ENCODE measurements at regions not wholly inside any gene's neighbourhood (a gene's known extent, or its start where the extent isn't known, plus 50 kb on each side); places are given as distances from the start of the nearest gene placed in this dataset.
"Not testable (repeated sequence)": the region's sequence is repeated elsewhere in the genome, so short reads cannot be mapped to it uniquely, and the experiment has no call there.

DNA sequence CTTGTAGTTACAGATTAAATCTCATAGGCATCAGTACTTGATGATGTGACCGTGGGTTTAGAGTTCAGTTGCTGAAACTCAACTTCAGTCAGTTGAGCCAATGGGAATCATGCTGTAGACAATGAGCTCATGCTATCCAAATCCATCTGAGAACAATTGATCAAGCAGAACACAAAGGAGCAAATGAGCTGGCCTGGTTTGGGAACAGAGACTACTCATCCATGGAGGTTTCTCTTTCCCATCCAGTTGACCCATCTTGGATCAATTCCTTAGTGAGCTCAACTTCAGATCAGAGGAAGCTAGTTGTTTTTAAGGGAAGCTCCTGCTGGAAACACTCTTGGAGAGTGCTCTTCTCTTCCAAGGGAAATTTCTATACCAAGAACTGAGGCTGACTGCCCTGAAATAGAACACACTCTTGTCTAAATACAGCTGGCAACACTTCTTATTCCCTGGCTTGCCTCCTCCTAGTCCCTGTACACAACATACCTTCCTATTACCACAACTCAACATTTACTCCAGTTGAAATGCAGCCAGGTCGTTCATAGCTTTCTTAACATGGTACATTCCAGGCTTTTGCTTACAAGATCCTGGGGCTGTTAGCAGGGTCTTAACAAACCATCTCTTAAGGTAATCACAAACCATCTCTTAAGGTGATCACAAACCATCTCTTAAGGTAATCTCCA is 203.9 kb upstream of the PRDM1 start:
- no peak for DNase-seq (ENCODE audit: low read depth in 1 of 2, low spot score in 1 of 2)

DNA sequence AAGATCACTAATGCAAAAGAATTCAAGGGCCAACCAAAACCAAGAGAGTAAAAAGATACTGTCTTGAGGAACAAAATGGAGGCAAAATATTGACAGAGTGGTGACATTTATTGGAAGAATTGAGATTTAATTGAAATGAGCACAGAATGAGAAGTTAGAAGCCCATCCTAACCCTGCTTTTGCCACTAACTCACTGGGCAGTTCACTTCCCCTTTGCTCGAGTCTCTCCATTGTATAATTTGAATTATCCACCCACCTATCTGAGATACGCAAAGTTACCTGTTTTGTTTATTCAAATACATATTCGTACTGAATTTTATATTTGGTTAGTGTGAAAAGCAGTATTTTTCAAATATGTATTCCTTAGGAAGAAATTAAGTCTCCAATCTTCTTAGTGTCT is 204.5 kb upstream of the PRDM1 start:
- no peak for DNase-seq (ENCODE audit: low read depth in 1 of 2, low spot score in 1 of 2)

DNA sequence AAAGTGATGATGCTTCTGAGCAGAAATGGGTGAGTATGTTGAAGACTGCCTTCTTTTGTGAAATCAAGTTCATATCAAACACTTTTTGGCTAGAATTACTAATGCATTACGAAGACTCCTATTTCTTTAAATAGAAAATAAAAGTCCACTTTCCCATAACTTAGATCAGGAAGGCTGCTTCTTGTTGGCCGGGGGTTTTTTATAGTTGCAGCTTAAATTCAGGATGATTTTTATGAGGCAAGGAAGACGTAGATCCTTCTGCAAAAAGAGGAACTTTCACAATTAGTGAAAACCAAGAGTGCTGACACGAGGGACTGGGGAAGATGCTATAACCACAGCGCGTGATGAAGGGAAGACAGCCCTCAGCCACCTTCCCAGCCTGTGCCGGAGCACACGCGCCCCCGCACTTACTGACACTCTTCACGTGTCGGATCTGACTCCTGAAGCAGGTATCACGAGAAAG is 206.1 kb upstream of the PRDM1 start:
- peak in 1 of 2 donors; percentile 27 for DNase-seq (ENCODE audit: low read depth in 1 of 2, low spot score in 1 of 2)

DNA sequence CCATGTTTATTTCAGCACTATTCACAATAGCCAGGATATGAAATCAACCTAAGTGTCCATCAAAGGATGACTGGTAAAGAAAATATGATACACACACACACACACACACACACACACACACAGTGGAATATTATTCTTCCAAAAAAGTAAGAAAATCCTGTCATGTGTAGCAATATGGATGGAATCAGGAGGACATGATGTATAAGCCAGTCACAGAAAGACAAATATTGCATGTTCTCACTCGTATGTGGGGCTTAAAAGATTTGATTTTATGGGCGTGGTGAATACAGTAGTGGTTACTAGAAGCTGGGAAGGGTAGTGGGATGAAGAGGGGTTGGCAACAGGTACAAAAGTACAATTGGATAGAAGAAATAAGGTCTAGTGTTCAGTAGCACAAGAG is 207.0 kb upstream of the PRDM1 start:
- DNase-seq (ENCODE audit: low read depth in 1 of 2, low spot score in 1 of 2): no peak

DNA sequence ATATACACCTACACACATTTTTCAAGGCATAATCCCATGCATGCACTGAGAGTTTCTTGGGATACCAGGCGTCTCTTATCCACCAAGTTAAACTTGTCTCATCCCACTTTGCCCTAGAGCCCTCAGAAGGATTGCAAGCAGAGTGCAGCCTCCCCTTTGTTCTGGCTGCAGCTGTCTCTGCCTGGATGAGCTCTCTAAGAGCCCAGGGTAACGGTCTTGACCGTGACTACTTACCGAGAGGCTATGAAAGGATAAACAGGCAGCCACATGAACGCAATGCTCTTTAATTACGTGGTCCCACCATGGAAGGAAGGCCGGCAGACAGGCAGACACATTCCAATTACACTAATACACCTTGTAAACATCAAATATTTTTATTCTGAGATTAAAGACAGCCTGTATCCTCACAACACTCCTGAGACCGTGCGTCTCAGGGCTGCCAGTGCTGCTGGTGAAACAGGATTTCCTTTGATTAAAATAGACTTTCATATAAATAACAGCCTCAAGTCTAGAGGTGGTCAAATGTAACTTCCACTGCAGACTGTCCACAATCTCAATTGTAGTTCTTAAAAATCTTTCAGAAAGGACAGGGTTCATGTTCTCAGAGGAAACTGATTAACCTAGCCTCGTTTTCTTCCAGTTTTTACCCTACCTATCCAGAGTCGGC is 210.0 kb upstream of the PRDM1 start:
- DNase-seq (ENCODE audit: low read depth in 1 of 2, low spot score in 1 of 2): no peak

DNA sequence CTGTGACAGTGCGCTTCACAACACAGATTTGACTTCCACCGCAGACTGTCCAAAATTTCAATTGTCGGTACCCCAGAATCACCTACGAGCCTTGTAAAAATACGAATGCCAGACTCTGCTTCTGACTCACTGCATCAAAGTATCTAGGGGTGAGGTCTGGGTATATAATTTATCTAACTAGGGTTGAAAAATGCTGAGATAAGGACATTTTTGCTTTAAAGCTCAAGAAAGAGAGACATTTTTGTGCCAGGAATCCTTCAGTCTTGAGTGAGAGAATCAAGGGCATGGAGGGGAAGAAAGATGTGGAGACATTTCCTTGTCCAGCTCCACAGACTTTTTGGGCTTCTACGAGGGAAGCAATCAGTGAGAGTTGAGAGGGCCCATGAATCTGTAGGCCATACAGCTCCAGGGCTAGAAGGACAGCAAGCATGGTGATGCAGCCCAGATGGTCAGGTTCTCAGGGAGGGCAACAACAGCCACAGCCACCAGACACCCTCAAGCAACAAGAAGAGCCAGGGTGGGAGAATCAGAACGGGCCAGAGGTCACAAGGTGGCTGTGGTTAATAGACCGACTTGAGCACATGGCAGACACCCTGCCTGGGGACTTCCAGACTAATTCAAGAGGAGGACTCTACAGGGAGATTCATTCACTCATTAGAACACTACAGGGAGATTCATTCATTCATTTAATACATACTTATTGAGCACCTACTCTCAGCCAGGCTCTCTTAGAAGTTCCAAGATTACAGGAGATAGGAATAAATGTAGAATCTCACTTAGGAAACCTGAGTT is 211.1 kb upstream of the PRDM1 start:
- no peak for DNase-seq (ENCODE audit: low read depth in 1 of 2, low spot score in 1 of 2)

DNA sequence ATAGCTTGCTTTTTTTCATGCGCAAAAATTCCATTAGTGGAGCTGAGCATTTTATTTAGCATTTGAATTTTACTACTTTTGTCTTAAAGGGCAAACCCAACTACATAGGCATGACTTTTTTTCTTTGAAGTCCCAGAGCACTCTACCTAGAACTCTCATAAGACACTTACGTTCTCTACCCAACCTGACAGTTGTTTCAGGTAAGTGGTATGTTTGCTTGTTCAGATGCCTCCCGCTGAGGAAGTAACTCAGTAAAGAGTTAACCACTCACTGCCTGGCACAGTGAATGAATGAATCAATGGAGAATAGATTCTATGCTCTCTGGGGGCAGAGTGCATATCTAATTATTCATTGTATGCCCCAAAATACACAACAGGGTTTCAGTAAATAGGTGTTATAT is 212.3 kb upstream of the PRDM1 start:
- no peak for DNase-seq (ENCODE audit: low read depth in 1 of 2, low spot score in 1 of 2)

DNA sequence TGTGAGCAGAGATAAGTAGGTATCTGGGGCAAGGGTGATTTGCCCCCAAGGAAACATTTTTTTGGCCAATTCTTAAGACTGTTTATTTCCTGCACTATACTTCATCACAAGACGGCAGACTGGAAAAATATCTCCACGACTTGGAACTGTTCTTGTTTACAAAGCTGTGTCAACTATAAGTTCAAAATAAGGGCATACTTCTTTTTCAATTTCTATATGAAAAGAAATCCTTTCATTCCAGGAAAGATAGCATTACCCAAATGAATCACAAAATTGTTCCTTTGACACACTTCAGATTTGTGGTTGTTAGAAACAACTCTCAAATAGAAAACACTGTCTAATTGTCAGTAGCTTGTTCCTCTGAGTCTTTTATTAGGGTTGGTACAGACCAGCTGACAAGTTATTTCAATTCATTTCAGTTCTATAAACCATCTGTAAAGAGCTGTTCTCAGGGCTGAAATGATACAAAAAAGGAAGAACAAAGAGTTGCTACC is 212.9 kb upstream of the PRDM1 start:
- no peak for DNase-seq (ENCODE audit: low read depth in 1 of 2, low spot score in 1 of 2)

DNA sequence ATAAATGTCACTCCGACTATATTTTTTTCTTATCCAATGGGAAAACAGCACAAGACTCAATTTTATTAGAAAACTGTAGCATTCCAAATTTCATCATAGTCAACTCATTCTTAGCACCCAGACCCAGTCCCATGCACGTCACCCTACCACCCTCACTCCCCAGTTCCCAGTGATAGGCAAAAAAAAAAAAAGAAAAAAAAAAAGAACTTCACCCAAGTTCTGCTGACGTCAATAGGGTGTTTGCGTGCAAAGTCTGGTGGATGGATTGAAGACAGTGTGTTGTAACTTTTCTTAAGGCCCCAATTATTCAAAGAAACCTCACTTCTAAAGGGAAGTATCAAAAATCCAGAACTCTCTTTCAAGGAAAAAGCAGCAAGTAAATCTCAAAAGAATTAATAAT is 213.9 kb upstream of the PRDM1 start:
- DNase-seq (ENCODE audit: low read depth in 1 of 2, low spot score in 1 of 2): no peak

DNA sequence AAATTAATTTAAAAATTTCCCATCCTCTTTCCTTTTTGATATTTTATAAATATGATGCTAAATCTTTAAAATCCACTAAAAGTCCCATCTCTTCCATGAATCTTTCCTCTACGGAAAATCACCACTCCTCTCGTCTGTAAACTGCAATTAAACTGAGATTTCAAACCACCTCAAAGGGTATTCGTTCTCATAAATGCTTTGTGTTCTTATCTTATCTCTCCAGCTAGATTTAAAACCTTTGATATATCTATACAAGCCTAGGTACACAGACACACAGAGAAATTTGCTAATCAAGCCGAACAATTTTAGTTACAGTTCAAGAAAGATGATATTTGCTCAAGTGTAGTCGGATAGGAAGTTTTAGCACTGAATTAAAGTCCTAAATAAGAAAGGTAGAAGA is 214.6 kb upstream of the PRDM1 start:
- no peak for DNase-seq (ENCODE audit: low read depth in 1 of 2, low spot score in 1 of 2)

DNA sequence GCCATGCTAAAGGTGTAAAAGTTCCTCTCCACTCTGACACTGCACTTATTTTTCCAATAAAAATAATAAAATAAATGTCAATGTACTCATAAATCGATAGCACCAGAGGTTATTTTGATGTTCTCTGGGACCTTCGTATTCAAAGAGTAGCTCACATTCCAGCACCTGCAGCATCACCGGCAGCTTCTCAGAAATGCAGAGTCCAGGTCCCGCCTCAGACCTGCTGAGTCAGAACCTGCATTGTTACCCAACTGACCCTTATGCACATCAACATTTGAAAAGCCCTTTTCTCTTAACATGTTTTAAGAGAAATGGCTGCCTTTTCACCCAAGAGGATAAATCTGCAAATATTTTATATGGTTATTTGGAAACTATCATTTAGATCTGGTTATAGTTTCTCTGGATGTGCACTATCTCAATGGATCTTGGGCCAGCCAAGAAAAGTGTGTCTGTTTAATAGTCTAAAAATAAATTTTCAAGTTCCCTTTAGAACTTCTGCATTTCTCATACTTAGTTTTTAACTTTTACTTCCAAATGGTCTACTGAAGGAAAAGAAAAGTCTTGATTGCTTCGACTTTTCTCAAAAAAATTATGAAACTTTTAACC is 216.2 kb upstream of the PRDM1 start:
- DNase-seq (ENCODE audit: low read depth in 1 of 2, low spot score in 1 of 2): no peak

DNA sequence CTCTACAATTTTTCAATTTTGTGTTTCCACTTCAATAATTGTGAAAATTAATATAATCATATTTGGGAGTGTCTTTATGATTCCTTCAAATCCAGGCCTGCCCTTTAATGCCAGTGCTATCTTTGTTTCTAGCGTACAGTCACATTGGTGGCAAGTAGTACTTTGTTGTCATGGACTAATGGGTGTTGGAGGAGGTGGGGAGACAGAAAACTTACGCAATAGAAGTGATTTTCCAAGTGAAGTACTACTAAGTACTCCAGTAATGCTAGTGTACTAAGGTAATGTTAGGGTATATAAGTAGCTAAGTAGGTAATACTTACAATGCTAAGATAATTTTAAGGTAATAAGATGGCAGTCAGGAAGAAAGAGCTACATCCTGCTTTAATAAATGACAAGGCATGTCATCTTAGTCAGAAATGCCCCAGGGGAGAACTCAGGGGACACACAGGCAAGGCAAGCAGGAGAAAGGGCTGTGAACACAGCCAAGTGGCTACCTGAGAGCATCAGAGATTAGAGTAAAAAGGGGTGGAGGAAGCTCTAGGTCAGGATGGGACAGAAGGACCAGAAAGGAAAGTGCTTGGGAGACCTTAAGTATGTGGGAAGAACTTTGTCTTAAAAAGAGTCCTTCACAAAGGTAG is 217.2 kb upstream of the PRDM1 start:
- no peak for DNase-seq (ENCODE audit: low read depth in 1 of 2, low spot score in 1 of 2)

DNA sequence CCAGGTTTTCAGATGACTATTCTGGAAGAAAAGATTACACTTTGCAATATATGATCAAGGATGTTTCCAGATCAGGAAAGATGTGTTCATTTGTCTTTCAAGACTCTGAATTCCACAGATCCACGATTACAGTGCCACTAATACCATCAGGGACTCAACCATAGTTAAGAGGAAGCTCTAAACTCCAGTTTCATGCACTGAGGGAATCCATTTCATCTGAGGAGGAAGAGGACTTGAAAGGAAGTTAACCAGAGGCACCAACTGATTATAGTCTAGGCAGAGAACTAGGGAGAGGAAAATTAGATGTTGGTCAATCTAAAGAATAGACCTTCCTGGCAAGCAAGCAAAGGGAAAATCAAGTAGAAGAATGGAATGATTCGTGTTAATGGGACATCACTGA is 218.3 kb upstream of the PRDM1 start:
- DNase-seq (ENCODE audit: low read depth in 1 of 2, low spot score in 1 of 2): no peak

DNA sequence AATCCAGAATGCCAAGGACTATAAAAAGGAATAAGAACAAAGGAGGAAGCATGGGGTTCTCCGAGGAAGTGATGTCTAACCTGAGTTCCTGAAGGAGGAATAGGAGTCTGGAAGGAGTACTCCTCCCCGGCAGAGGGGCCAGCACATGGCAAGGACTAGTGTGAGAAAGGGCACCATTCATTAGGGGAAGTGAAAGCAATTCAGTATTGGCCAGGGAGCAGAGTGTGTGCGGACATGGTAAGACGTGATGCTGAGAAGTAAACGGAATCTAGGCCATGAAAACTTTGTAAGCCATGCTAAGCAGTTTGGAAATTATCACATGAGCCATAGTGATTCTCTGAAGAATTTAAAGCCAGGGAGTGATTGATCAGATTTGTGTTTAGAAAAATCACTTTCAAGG is 218.9 kb upstream of the PRDM1 start:
- DNase-seq (ENCODE audit: low read depth in 1 of 2, low spot score in 1 of 2): no peak

DNA sequence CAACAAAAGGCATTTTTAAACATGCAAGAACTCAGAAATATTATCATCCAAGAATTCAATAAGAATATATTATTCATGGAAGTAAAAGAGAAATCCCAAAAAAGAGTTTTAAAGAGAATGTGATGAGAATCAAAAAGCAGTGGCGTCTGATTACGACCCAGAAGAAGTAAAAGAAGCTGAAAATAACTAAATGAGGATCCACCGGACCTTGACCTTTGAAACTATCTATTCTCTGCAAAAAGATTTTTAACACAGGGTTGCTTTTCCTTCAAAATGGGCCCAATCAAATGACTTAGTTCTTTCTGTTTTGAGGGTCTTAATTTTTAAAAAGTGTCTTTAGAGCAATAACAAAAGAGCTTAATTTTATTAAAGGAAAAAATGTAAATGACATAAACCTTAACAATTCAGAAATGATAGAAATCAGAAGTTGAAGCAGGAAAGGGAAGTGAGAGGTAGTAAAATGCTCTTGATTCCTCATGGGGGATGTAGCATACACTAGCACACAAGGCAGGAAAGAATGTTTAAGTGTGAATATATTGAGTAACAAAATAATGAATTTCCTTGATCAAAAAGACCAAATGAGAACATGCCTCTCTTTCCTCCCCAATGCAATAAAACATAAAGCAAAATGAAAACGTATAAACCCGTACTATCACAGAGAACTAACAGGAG is 223.1 kb upstream of the PRDM1 start:
- no peak for DNase-seq (ENCODE audit: low read depth in 1 of 2, low spot score in 1 of 2)

DNA sequence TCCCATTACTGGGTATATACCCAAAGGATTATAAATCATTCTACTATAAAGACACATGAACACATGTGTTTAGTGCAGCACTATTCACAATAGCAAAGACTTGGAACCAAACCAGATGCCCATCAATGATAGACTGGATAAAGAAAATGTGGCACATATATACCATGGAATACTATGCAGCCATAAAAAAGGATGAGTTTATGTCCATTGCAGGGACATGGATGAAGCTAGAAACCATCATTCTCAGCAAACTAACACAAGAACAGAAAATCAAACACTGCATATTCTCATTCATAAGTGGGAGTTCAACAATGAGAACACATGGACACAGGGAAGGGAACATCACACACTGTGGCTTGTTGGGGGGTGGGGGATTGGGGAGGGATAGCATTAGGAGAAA is 225.2 kb upstream of the PRDM1 start:
- not testable (repeated sequence) for DNase-seq (ENCODE audit: low read depth in 1 of 2, low spot score in 1 of 2)

DNA sequence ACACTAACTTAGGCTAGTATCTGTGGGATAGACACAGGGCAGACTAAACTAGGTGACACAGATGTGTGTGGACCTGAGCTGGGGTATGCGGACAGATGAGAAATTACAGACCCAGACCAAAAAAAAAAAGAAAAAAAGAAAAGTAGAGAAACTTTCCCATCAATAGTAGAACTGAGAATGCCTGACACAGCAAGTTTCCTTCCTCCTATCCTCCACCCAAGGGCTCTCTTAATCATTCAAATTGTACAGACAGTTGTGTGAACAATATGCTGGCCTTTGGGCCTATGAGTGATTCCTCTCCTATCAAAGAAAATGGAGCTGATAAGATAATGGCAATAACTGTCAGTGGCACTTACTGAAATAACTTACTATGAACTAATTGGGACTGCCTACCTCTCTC is 226.7 kb upstream of the PRDM1 start:
- no peak for DNase-seq (ENCODE audit: low read depth in 1 of 2, low spot score in 1 of 2)

DNA sequence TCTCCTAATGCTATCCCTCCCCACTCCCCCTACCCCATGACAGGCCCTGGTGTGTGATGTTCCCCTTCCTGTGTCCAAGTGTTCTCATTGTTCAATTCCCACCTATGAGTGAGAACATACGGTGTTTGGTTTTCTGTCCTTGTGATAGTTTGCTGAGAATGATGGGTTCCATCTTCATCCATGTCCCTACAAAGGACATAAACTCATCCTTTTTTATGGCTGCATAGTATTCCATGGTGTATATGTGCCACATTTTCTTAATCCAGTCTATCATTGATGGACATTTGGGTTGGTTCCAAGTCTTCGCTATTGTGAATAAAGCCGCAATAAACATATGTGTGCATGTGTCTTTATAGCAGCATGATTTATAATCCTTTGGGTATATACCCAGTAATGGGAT is 227.5 kb upstream of the PRDM1 start:
- not testable (repeated sequence) for DNase-seq (ENCODE audit: low read depth in 1 of 2, low spot score in 1 of 2)

DNA sequence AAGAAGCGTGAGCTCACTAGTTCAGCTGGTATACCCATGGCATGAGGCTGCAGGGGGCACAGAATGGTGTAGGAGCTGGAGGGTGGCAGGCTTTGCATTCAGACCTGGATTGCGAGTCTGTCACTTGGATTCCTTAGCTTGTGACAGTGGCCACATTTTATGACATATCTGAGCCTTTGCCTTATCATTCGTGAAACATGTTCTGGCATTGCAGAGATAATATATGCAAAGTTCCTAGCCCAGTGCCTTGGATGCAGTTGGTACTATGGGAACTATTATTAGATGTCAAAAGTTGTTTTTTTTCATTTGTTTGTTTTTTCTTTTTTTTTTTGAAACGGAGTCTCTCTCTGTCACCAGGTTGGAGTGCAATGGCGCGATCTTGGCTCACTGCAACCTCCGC is 230.7 kb upstream of the PRDM1 start:
- no peak for DNase-seq (ENCODE audit: low read depth in 1 of 2, low spot score in 1 of 2)

DNA sequence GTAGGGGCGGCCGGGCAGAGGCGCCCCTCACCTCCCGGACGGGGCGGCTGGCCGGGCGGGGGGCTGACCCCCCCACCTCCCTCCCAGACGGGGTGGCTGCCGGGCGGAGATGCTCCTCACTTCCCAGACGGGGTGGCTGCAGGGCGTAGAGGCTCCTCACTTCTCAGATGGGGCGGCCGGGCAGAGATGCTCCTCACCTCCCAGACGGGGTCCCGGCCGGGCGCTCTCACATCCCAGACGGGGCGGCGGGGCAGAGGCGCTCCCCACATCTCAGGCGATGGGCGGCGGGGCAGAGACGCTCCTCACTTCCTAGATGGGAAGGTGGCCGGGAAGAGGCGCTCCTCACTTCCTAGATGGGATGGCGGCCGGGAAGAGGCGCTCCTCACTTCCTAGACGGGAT is 232.2 kb upstream of the PRDM1 start:
- DNase-seq (ENCODE audit: low read depth in 1 of 2, low spot score in 1 of 2): not testable (repeated sequence)

DNA sequence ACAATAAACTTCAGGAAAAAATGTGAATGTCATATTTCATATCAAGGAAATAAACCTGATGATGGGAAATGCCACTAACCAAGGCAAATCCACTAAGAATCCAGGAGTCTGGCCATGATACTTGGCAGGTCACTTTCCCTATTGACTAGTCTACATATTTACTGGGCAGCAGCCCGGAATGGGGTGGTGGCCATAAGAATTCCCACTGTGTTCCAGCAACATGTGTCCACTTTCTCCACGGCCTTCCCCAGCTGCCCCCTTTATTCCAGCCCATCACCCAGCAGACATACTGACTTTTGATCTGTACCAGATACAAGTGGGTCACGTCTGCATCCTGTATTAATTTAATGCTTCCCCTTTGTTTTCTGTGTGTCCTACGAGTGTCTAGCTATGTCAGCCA is 234.5 kb upstream of the PRDM1 start:
- DNase-seq (ENCODE audit: low read depth in 1 of 2, low spot score in 1 of 2): no peak
